ENCODE measurements at regions not wholly inside any gene's neighbourhood (a gene's known extent, or its start where the extent isn't known, plus 50 kb on each side); places are given as distances from the start of the nearest gene placed in this dataset.

GRCh38 chr2:139078376-139078775, 298.2 kb upstream of the NXPH2 start (continued):
- TF ChIP-seq ZNF407 (IDR thresholded peaks at IDR 0.05; ENCODE audit: low read depth) (no peak), RBFOX2 (IDR thresholded peaks at IDR 0.05; ENCODE audit: low read depth, low read length) (no peak)

- intact Hi-C loops (cut with micrococcal nuclease), result no loop called here
- Histone ChIP-seq H3K79me2 (ENCODE audit: control insufficient read depth, insufficient read depth, low read length) (no peaks in the 10 kb centered on the region), H3K27ac (ENCODE audit: extremely low read depth, low read depth, low read length) (no peak overlapping the region), H4K20me1 (replicated peaks; ENCODE audit: control insufficient read depth, insufficient read depth, low read length) (no peaks in the 10 kb centered on the region), H3K4me1 (replicated peaks in 1 of 2; ENCODE audit: control insufficient read depth in 2 of 2, insufficient read depth in 2 of 2, low read length in 2 of 2) (no peaks in the 10 kb centered on the region), H3K4me3 (no peak overlapping the region), H3K9me1 (ENCODE audit: control insufficient read depth, insufficient read depth, low read length) (no peaks in the 10 kb centered on the region), H3K4me2 (ENCODE audit: insufficient read depth, low read length) (no peak overlapping the region), H3K27me3 (ENCODE audit: control insufficient read depth in 2 of 2, insufficient read depth in 2 of 2, low read length in 2 of 2) (no peaks in the 10 kb centered on the region), H3K9ac (ENCODE audit: insufficient read depth in 1 of 2, low read depth in 2 of 2, low read length in 2 of 2) (no peak overlapping the region), H2AFZ (ENCODE audit: low read depth, low read length) (no peak overlapping the region), H3K9me3 (replicated peaks; ENCODE audit: control insufficient read depth, insufficient read depth, low read depth, low read length) (no peaks in the 10 kb centered on the region), H3K36me3 (ENCODE audit: control insufficient read depth, insufficient read depth, low read length) (no peaks in the 10 kb centered on the region)
- no peak for ATAC-seq
- BruUV-seq (replicated peaks), result no TSS peak
- in situ Hi-C loops (cut with MboI), result no loop called here
- no peak for DNase-seq (ENCODE audit: extremely low read depth in 1 of 4, low spot score in 3 of 4)
- ChIA-PET POLR2A (no interaction called here), CTCF (ENCODE audit: low intra/inter-chr PET ratio) (no interaction called here)
- FAIRE-seq, result no peak
- TF ChIP-seq ZNF79 (CRISPR knock-in tag; IDR thresholded peaks at IDR 0.05; ENCODE audit: low read depth) (no peak), ASH1L (IDR thresholded peaks at IDR 0.05; ENCODE audit: borderline replicate concordance, low read depth, partially characterized antibody) (no peak), RBM15 (IDR thresholded peaks at IDR 0.05; ENCODE audit: insufficient read depth, low read length) (no peak), ZNF507 (tag; conservative IDR thresholded peaks at IDR 0.05) (no peak), ZNF609 (CRISPR knock-in tag; IDR thresholded peaks at IDR 0.05; ENCODE audit: borderline replicate concordance) (no peak), ELF2 (CRISPR knock-in tag; IDR thresholded peaks at IDR 0.05) (no peak)
Measured at GRCh38 chr2:139077099-139077737, 297.0 kb upstream of the NXPH2 start.
